ENCODE measurements at regions not wholly inside any gene's neighbourhood (a gene's known extent, or its start where the extent isn't known, plus 50 kb on each side); places are given as distances from the start of the nearest gene placed in this dataset.

DNA sequence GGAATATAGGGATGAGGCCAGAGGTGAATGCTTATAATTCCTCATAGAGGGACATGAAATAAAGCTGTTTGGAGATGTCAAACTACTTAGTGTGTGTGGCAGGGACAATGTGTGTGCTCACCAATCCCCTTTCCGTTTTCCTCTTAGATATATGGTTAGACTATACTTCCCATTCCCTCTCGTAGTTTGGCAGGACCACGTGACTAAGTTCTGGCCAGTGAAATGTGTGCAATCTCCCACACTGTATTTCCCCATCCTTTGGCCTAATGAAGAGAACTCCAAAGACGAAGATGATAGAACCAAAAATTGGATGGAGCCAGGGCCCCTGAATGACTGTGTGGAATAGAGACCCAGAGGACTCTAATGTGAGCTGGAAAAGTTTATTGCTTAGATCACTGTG lies 233.4 kb upstream of the KLF4 start (continued):
- TF ChIP-seq REST (IDR thresholded peaks at IDR 0.05; ENCODE audit: unreplicated experiment) (no peak), ZNF462 (CRISPR knock-in tag; IDR thresholded peaks at IDR 0.05) (no peak), ZNF331 (CRISPR knock-in tag; IDR thresholded peaks at IDR 0.05; ENCODE audit: low read depth) (no peak), CREB1 (CRISPR knock-in tag; IDR thresholded peaks at IDR 0.05; ENCODE audit: low read depth) (no peak), STAT1 (IDR thresholded peaks at IDR 0.05; ENCODE audit: unreplicated experiment) (no peak)

GRCh38 chr9:107721705-107722245 lies 232.2 kb upstream of the KLF4 start:
- peaks cover 2% of the 10 kb centered on the region for H3K27me3 Mint-ChIP-seq (ENCODE audit: insufficient read depth, low read depth, poor library complexity)
- H3K9me3 Mint-ChIP-seq, result no peaks in the 10 kb centered on the region; the same call in 2 of the 3 replicates
- TF ChIP-seq EZH2phosphoT487 (IDR thresholded peaks at IDR 0.05; ENCODE audit: unreplicated experiment), result no peak
- TF ChIP-seq, protein P1, sequence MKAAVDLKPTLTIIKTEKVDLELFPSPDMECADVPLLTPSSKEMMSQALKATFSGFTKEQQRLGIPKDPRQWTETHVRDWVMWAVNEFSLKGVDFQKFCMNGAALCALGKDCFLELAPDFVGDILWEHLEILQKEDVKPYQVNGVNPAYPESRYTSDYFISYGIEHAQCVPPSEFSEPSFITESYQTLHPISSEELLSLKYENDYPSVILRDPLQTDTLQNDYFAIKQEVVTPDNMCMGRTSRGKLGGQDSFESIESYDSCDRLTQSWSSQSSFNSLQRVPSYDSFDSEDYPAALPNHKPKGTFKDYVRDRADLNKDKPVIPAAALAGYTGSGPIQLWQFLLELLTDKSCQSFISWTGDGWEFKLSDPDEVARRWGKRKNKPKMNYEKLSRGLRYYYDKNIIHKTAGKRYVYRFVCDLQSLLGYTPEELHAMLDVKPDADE (IDR thresholded peaks at IDR 0.05), result no peak
- no peak overlapping the region for H3K4me2 ChIP-seq
- no peaks in the 10 kb centered on the region for H3K4me1 ChIP-seq (ENCODE audit: insufficient read depth)
- H3K9me2 ChIP-seq (ENCODE audit: insufficient read depth), result no peaks in the 10 kb centered on the region
- ATAC-seq (no peak), DNase-seq (ENCODE audit: low spot score) (no peak)
- H3K36me3 Mint-ChIP-seq (ENCODE audit: low read depth), result no peaks in the 10 kb centered on the region
- H3K4me3 ChIP-seq, result no peak overlapping the region
- H2AFZ ChIP-seq, result no peak overlapping the region
- H4K20me1 ChIP-seq (replicated peaks; ENCODE audit: insufficient read depth), result no peaks in the 10 kb centered on the region
- H3F3A ChIP-seq (replicated peaks; ENCODE audit: low read depth), result no peaks in the 10 kb centered on the region
- H3K27ac ChIP-seq (ENCODE audit: low read depth), result no peak overlapping the region
- no peak overlapping the region for H3K27ac Mint-ChIP-seq
- H3K36me3 ChIP-seq (ENCODE audit: insufficient read depth), result no peaks in the 10 kb centered on the region
- H3K4me3 Mint-ChIP-seq, result no peak overlapping the region
- H3K4me1 Mint-ChIP-seq, result no peaks in the 10 kb centered on the region
- no peaks in the 10 kb centered on the region for H3K79me2 ChIP-seq (replicated peaks; ENCODE audit: insufficient read depth)
- no peaks in the 10 kb centered on the region for H3K27me3 ChIP-seq (ENCODE audit: insufficient read depth)

Measured in GM23338 (cell line).